Endothelial cell of umbilical vein (primary cell): ENCODE measurements at regions not wholly inside any gene's neighbourhood (a gene's known extent, or its start where the extent isn't known, plus 50 kb on each side); places are given as distances from the start of the nearest gene placed in this dataset.

ENCODE experiments used
- BruUV-seq: library from RNA; stranded (reverse); fragments of 400-500 nt; replicated peaks from 2 replicates; lab custom pipeline; 2021; lab: Mats Ljungman, UMichigan
- CTCF ChIA-PET: fragments of 300-600, 350-600 bp; sonication (Branson Sonifier 250); formaldehyde crosslinking; loops from one replicate; lab custom pipeline; 2021; ENCODE audit warnings: antibody characterized with exemption, inconsistent platforms; lab: Charles Lee
- POLR2A ChIA-PET: fragments of 300-600, 350-600 bp; sonication (Branson Sonifier 250); formaldehyde crosslinking; loops from one replicate; lab custom pipeline; 2021; ENCODE audit warnings: antibody characterized with exemption, inconsistent platforms; lab: Charles Lee
- DNase-seq: peaks from one replicate; pipeline ENCODE4 v3.0.0-alpha.2; 2011; ENCODE audit warnings: low read depth, low spot score
- FAIRE-seq: peaks from 2 replicates; lab custom pipeline; 2011; peaks lifted over from hg19 to GRCh38; lab: Jason Lieb, UNC
- H2AFZ ChIP-seq: 2 replicates; pipeline ENCODE4 v1.6.0; 2012; ENCODE audit warnings: low read depth, low read length, control low read depth, inconsistent platforms
- H3K27ac ChIP-seq: 2 replicates; pipeline ENCODE4 v1.5.1; 2011; ENCODE audit warnings: low read depth, mild to moderate bottlenecking, control low read depth, low read length, moderate library complexity; ENCODE audit not compliant: insufficient read depth
- H3K27me3 ChIP-seq, 2 experiments: 2 replicates each; pipeline versions ENCODE4 v1.6.0 to v1.6.1; 2011; ENCODE audit warnings: low read length in 2 of 2, mixed read lengths in 1 of 2; ENCODE audit not compliant: control insufficient read depth in 2 of 2, insufficient read depth in 2 of 2
- H3K36me3 ChIP-seq, 2 experiments: 2 replicates in 1 of 2; 3 replicates in 1 of 2; pipeline ENCODE4 v1.5.1; 2011; ENCODE audit warnings: low read length in 2 of 2, mild to moderate bottlenecking in 1 of 2, moderate library complexity in 1 of 2; ENCODE audit not compliant: control insufficient read depth in 2 of 2, insufficient read depth in 2 of 2; ENCODE audit errors: extremely low read depth in 1 of 2
- H3K4me1 ChIP-seq: 3 replicates; pipeline ENCODE4 v1.5.1; 2011; ENCODE audit warnings: mild to moderate bottlenecking, low read length; ENCODE audit not compliant: control insufficient read depth, insufficient read depth; ENCODE audit errors: extremely low read depth
- H3K4me2 ChIP-seq: 2 replicates; pipeline ENCODE4 v1.6.1; 2011; ENCODE audit warnings: low read length, control low read depth, mixed read lengths; ENCODE audit not compliant: insufficient read depth
- H3K4me3 ChIP-seq, 3 experiments: fragments of 200-600 bp in 1 of 3; sonication (generic), shearing (Covaris generic) in 1 of 3; replicated peaks in 1 of 3; 2 replicates each; pipeline ENCODE4 v1.5.1; 2011 to 2016; ENCODE audit warnings: control low read depth in 3 of 3, low read length in 3 of 3, mild to moderate bottlenecking in 2 of 3, inconsistent platforms in 1 of 3, low read depth in 1 of 3, moderate library complexity in 1 of 3; ENCODE audit not compliant: insufficient read depth in 1 of 3
- H3K79me2 ChIP-seq: 2 replicates; pipeline ENCODE4 v1.6.0; 2012; ENCODE audit warnings: low read length, inconsistent platforms; ENCODE audit not compliant: control insufficient read depth, insufficient read depth
- H3K9ac ChIP-seq: replicated peaks from 2 replicates; pipeline ENCODE3; 2011; ENCODE audit warnings: low read length, control low read depth; ENCODE audit not compliant: insufficient read depth; ENCODE audit errors: extremely low read depth
- H3K9me1 ChIP-seq: replicated peaks from 3 replicates; pipeline ENCODE4 v1.6.0; 2011; ENCODE audit warnings: mild to moderate bottlenecking, low read length; ENCODE audit not compliant: control insufficient read depth, insufficient read depth; ENCODE audit errors: extremely low read depth
- H3K9me3 ChIP-seq: replicated peaks from 2 replicates; pipeline ENCODE4 v1.5.1; 2012; ENCODE audit warnings: low read length, inconsistent platforms; ENCODE audit not compliant: control insufficient read depth, insufficient read depth
- H4K20me1 ChIP-seq: replicated peaks from 2 replicates; pipeline ENCODE3; 2011; ENCODE audit warnings: mild to moderate bottlenecking, low read length; ENCODE audit not compliant: control insufficient read depth, insufficient read depth; ENCODE audit errors: extremely low read depth
- EZH2 ChIP-seq: IDR thresholded peaks from 2 replicates; pipeline ENCODE4 v1.6.1; 2012; ENCODE audit warnings: borderline replicate concordance, low read depth, mild to moderate bottlenecking, moderate library complexity, low read length, inconsistent platforms; ENCODE audit not compliant: severe bottlenecking
- FOS ChIP-seq: IDR thresholded peaks from 2 replicates; pipeline ENCODE4 v1.6.1; 2011; ENCODE audit warnings: mild to moderate bottlenecking, low read length, moderate library complexity, borderline replicate concordance; ENCODE audit not compliant: insufficient read depth
- GATA2 ChIP-seq: IDR thresholded peaks from 2 replicates; pipeline ENCODE4 v1.7.0; 2011; ENCODE audit warnings: low read depth, mild to moderate bottlenecking, moderate library complexity, mixed read lengths, low read length; ENCODE audit not compliant: insufficient read length, insufficient read depth
- JUN ChIP-seq: IDR thresholded peaks from 2 replicates; pipeline ENCODE4 v1.6.1; 2011; ENCODE audit warnings: borderline replicate concordance, low read depth; ENCODE audit not compliant: insufficient read length, insufficient read depth
- MYC ChIP-seq: IDR thresholded peaks from one replicate; pipeline ENCODE4 v1.6.1; 2011; ENCODE audit warnings: mild to moderate bottlenecking, low read depth, low read length
- POLR2A ChIP-seq: IDR thresholded peaks from 2 replicates; pipeline ENCODE4 v1.6.1; 2012; ENCODE audit warnings: low read depth, mild to moderate bottlenecking, control low read depth, low read length
- POLR2AphosphoS5 ChIP-seq: IDR thresholded peaks from 2 replicates; pipeline ENCODE4 v1.6.1; 2012; ENCODE audit warnings: low read depth, mild to moderate bottlenecking, control low read depth, low read length, moderate library complexity; ENCODE audit not compliant: insufficient read depth
- dilution Hi-C: fragments of 300-500 bp; cut with MboI; formaldehyde crosslinking; loops from one replicate; pipeline ENCODE4 v1.15.0; 2019; ENCODE audit warnings: low sequenced_read_pairs; ENCODE audit not compliant: extremely low pct_ligation_motif_present
- intact Hi-C: fragments of 100-400 bp; cut with micrococcal nuclease; formaldehyde crosslinking; loops from one replicate; pipeline ENCODE4 v1.10.0; 2022
- TF ChIP-seq, protein P1 (sequence below): IDR thresholded peaks from 2 replicates; pipeline ENCODE4 v1.6.1; 2011; ENCODE audit not compliant: insufficient read depth, insufficient read length
- TF ChIP-seq, protein P2 (sequence below), 2 donors: IDR thresholded peaks; 1 replicate in 1 of 2; 2 replicates in 1 of 2; pipeline ENCODE4 v1.5.1; 2011; ENCODE audit warnings: low read length in 2 of 2, mild to moderate bottlenecking in 2 of 2, moderate library complexity in 2 of 2, control low read depth in 1 of 2, inconsistent platforms in 1 of 2, low read depth in 1 of 2; ENCODE audit not compliant: insufficient read depth in 1 of 2; ENCODE audit errors: extremely low read depth in 1 of 2

DNA sequence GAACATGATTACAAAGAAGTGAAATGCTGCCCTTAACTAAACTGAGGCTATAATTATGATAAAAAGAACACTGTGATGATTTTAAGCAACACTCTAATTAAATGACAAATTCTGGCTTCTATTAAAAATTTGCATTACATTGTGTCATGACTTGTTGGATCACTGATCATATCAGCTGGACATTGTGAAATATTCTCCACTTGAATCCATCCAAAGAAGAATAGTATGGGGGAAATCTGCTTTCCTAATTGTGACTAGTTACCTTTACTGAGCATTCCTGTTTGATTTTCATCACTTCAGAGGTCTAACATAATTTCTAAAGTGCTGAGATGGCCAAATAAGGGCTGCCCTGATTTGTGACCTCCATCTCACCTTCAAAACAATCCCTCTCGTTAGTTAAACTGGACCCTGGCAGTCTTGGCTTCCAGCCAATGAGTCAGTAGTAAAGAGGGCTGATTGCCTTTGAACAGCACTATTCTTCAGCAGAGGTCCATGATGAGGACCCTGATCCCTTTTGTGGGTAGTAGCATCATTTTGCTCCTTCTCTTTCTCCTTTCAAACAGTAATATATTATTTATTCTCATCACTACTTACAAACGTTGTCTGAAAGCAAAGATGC, 53.5 kb upstream of the LEKR1 start:
- BruUV-seq, result no TSS peak
- peak; percentile 58 for DNase-seq
- CTCF ChIA-PET, result no interaction called here

DNA sequence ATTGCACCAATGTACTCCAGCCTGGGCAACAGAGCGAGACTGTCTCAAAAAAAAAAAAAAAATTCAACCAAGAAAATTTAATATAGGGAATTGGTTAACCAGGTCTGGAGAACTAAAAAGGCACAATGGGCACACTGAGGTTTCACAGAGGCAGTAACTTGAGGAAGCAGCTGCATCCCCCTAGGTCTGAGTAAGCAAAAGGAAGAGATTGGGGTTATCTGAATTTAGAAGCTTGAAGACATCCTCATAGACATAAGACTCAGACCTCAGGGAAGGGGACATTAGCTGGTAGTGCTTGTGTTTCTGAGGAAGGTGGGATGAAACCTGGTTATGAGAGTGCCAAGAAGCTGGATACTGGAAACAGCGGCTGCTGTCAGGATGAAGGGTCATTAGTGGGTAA, 50.1 kb upstream of the LEKR1 start:
- ChIA-PET CTCF (interaction anchor here (0.6 to 1.5 kb wide), 4 partner anchors 10 to 263 kb away, joined by 3 to 4 read pairs (median 3); no protein-coding TSS in a partner anchor), POLR2A (no interaction called here)
- DNase-seq, result peak; percentile 86
- Histone ChIP-seq H3K4me2 (no peak overlapping the region), H3K79me2 (no peaks in the 10 kb centered on the region), H3K27ac (no peak overlapping the region), H3K9ac (no peak overlapping the region), H3K9me3 (no peaks in the 10 kb centered on the region), H3K9me1 (no peaks in the 10 kb centered on the region), H3K4me1 (peaks cover 9% of the 10 kb centered on the region), H4K20me1 (no peaks in the 10 kb centered on the region), H3K4me3 (no peak overlapping the region), H3K27me3 (no peaks in the 10 kb centered on the region), H2AFZ (no peak overlapping the region), H3K36me3 (no peaks in the 10 kb centered on the region)
- BruUV-seq, result no TSS peak
- dilution Hi-C loops (no loop called here), intact Hi-C loops (no loop called here)
- FAIRE-seq, result no peak
- TF ChIP-seq MYC (no peak), POLR2A (no peak), EZH2 (no peak), FOS (no peak), JUN (no peak), GATA2 (no peak), POLR2AphosphoS5 (no peak)
- TF ChIP-seq, protein P1, sequence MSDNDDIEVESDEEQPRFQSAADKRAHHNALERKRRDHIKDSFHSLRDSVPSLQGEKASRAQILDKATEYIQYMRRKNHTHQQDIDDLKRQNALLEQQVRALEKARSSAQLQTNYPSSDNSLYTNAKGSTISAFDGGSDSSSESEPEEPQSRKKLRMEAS, result no peak
- TF ChIP-seq, protein P2, sequence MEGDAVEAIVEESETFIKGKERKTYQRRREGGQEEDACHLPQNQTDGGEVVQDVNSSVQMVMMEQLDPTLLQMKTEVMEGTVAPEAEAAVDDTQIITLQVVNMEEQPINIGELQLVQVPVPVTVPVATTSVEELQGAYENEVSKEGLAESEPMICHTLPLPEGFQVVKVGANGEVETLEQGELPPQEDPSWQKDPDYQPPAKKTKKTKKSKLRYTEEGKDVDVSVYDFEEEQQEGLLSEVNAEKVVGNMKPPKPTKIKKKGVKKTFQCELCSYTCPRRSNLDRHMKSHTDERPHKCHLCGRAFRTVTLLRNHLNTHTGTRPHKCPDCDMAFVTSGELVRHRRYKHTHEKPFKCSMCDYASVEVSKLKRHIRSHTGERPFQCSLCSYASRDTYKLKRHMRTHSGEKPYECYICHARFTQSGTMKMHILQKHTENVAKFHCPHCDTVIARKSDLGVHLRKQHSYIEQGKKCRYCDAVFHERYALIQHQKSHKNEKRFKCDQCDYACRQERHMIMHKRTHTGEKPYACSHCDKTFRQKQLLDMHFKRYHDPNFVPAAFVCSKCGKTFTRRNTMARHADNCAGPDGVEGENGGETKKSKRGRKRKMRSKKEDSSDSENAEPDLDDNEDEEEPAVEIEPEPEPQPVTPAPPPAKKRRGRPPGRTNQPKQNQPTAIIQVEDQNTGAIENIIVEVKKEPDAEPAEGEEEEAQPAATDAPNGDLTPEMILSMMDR (IDR thresholded peaks at IDR 0.05; ENCODE audit: extremely low read depth in 1 of 2, insufficient read depth in 1 of 2, low read depth in 1 of 2, low read length in 2 of 2), result no peak

More for the DNA sequence above, 53.5 kb upstream of the LEKR1 start:
- Histone ChIP-seq H3K36me3 (no peaks in the 10 kb centered on the region), H3K9me3 (no peaks in the 10 kb centered on the region), H3K4me1 (peaks cover 9% of the 10 kb centered on the region), H3K9ac (no peak overlapping the region), H3K4me2 (no peak overlapping the region), H3K9me1 (no peaks in the 10 kb centered on the region), H3K4me3 (no peak overlapping the region), H3K27me3 (no peaks in the 10 kb centered on the region), H2AFZ (no peak overlapping the region), H4K20me1 (no peaks in the 10 kb centered on the region), H3K27ac (no peak overlapping the region), H3K79me2 (no peaks in the 10 kb centered on the region)
- peak; percentile 43 for FAIRE-seq
- dilution Hi-C loops (no loop called here), intact Hi-C loops (no loop called here)
- TF ChIP-seq POLR2A (no peak), FOS (peak; percentile 18), POLR2AphosphoS5 (no peak)
- TF ChIP-seq, protein P1, result no peak
- POLR2A ChIA-PET, result no interaction called here
